ENCODE measurements at regions not wholly inside any gene's neighbourhood (a gene's known extent, or its start where the extent isn't known, plus 50 kb on each side); places are given as distances from the start of the nearest gene placed in this dataset.

GRCh38 chr1:239455743-239456142 lies 69.4 kb downstream of the CHRM3 start (continued):
- TF ChIP-seq REST (IDR thresholded peaks at IDR 0.05) (no peak), ELK1 (IDR thresholded peaks at IDR 0.05; ENCODE audit: low read depth, low read length) (no peak), EP300 (IDR thresholded peaks at IDR 0.05) (no peak)

GRCh38 chr1:239456788-239457187 lies 70.4 kb downstream of the CHRM3 start:
- H3K4me3 ChIP-seq: no peak overlapping the region
- WGBS (ENCODE audit: missing lambda C conversion rate): 25% methylated on average over 2 of the region's 2 CpGs
- DNase-seq (ENCODE audit: low read depth in 1 of 2, low spot score in 1 of 2) (no peak), FAIRE-seq (no peak), ATAC-seq (no peak)
- ChIA-PET CTCF (no interaction called here), POLR2A (no interaction called here)
- H3K9me3 ChIP-seq: peaks cover 8% of the 10 kb centered on the region; the same call in 1 of the 3 replicates
- no peak overlapping the region for H3K27ac ChIP-seq
- TF ChIP-seq RAD21 (conservative IDR thresholded peaks at IDR 0.05 in 1 of 2, IDR thresholded peaks at IDR 0.05 in 1 of 2) (no peak), CHD2 (IDR thresholded peaks at IDR 0.05; ENCODE audit: low read length, partially characterized antibody) (no peak)
- TF ChIP-seq, protein P1, sequence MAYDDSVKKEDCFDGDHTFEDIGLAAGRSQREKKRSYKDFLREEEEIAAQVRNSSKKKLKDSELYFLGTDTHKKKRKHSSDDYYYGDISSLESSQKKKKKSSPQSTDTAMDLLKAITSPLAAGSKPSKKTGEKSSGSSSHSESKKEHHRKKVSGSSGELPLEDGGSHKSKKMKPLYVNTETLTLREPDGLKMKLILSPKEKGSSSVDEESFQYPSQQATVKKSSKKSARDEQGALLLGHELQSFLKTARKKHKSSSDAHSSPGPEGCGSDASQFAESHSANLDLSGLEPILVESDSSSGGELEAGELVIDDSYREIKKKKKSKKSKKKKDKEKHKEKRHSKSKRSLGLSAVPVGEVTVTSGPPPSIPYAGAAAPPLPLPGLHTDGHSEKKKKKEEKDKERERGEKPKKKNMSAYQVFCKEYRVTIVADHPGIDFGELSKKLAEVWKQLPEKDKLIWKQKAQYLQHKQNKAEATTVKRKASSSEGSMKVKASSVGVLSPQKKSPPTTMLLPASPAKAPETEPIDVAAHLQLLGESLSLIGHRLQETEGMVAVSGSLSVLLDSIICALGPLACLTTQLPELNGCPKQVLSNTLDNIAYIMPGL (CRISPR knock-in tag; IDR thresholded peaks at IDR 0.05; ENCODE audit: borderline replicate concordance): no peak
- H3K4me2 ChIP-seq: no peak overlapping the region
- no peaks in the 10 kb centered on the region for H3K4me1 ChIP-seq

- ATAC-seq (no peak), DNase-seq (ENCODE audit: low read depth in 1 of 2, low spot score in 1 of 2) (no peak), FAIRE-seq (no peak)
- H3K27ac ChIP-seq: no peak overlapping the region
- H3K4me1 ChIP-seq: no peaks in the 10 kb centered on the region
- POLR2A ChIA-PET: no interaction called here
- H3K4me2 ChIP-seq: no peak overlapping the region
- no peak overlapping the region for H3K4me3 ChIP-seq
- no peak for TF ChIP-seq MAZ (IDR thresholded peaks at IDR 0.05; ENCODE audit: borderline replicate concordance, low read depth, low read length)
- TF ChIP-seq, protein P2, sequence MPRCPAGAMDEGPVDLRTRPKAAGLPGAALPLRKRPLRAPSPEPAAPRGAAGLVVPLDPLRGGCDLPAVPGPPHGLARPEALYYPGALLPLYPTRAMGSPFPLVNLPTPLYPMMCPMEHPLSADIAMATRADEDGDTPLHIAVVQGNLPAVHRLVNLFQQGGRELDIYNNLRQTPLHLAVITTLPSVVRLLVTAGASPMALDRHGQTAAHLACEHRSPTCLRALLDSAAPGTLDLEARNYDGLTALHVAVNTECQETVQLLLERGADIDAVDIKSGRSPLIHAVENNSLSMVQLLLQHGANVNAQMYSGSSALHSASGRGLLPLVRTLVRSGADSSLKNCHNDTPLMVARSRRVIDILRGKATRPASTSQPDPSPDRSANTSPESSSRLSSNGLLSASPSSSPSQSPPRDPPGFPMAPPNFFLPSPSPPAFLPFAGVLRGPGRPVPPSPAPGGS (IDR thresholded peaks at IDR 0.05): no peak
- no peak for TF ChIP-seq ZC3H11A (IDR thresholded peaks at IDR 0.05)
- TF ChIP-seq, protein P3, sequence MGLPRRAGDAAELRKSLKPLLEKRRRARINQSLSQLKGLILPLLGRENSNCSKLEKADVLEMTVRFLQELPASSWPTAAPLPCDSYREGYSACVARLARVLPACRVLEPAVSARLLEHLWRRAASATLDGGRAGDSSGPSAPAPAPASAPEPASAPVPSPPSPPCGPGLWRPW (IDR thresholded peaks at IDR 0.05): no peak
- TF ChIP-seq POLR2AphosphoS2 (conservative IDR thresholded peaks at IDR 0.05; ENCODE audit: low read length): no peak
- TF ChIP-seq, protein P4, sequence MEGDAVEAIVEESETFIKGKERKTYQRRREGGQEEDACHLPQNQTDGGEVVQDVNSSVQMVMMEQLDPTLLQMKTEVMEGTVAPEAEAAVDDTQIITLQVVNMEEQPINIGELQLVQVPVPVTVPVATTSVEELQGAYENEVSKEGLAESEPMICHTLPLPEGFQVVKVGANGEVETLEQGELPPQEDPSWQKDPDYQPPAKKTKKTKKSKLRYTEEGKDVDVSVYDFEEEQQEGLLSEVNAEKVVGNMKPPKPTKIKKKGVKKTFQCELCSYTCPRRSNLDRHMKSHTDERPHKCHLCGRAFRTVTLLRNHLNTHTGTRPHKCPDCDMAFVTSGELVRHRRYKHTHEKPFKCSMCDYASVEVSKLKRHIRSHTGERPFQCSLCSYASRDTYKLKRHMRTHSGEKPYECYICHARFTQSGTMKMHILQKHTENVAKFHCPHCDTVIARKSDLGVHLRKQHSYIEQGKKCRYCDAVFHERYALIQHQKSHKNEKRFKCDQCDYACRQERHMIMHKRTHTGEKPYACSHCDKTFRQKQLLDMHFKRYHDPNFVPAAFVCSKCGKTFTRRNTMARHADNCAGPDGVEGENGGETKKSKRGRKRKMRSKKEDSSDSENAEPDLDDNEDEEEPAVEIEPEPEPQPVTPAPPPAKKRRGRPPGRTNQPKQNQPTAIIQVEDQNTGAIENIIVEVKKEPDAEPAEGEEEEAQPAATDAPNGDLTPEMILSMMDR (IDR thresholded peaks at IDR 0.05): no peak
- TF ChIP-seq ESRRA (IDR thresholded peaks at IDR 0.05; ENCODE audit: borderline replicate concordance, low read length): no peak
- TF ChIP-seq BHLHE40 (IDR thresholded peaks at IDR 0.05; ENCODE audit: low read depth, low read length): no peak
- TF ChIP-seq TP53 (CRISPR knock-in tag; IDR thresholded peaks at IDR 0.05): no peak
- no peak for TF ChIP-seq NFE2L2 (conservative IDR thresholded peaks at IDR 0.05; ENCODE audit: low read length)
- no peak for TF ChIP-seq GATA3 (IDR thresholded peaks at IDR 0.05; ENCODE audit: borderline replicate concordance)
- TF ChIP-seq RCOR1 (IDR thresholded peaks at IDR 0.05; ENCODE audit: low read depth, low read length): no peak
- TF ChIP-seq, protein P5, sequence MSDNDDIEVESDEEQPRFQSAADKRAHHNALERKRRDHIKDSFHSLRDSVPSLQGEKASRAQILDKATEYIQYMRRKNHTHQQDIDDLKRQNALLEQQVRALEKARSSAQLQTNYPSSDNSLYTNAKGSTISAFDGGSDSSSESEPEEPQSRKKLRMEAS (IDR thresholded peaks at IDR 0.05): no peak
- no peak for TF ChIP-seq EP300 (IDR thresholded peaks at IDR 0.05)
- TF ChIP-seq JUN (IDR thresholded peaks at IDR 0.05): no peak
- TF ChIP-seq RARB (CRISPR knock-in tag; IDR thresholded peaks at IDR 0.05): no peak
- CTCF ChIA-PET: no interaction called here
- peaks cover 8% of the 10 kb centered on the region; the same call in 1 of the 3 replicates for H3K9me3 ChIP-seq
- 40% methylated on average over 4 of the region's 4 CpGs for WGBS (ENCODE audit: missing lambda C conversion rate)
Observed at GRCh38 chr1:239457491-239458143, 71.2 kb downstream of the CHRM3 start.

Measured in A549 (cell line).